ENCODE measurements at regions not wholly inside any gene's neighbourhood (a gene's known extent, or its start where the extent isn't known, plus 50 kb on each side); places are given as distances from the start of the nearest gene placed in this dataset.

- no peak for DNase-seq
Measured at GRCh38 chr1:96998466-96998865, 276.9 kb downstream of the PTBP2 start.

GRCh38 chr1:96999191-96999590, 277.6 kb downstream of the PTBP2 start:
- no peak for DNase-seq

GRCh38 chr1:97004054-97004453, 282.5 kb downstream of the PTBP2 start:
- DNase-seq, result no peak

- DNase-seq, result no peak
Measured at GRCh38 chr1:97004743-97005142, 283.2 kb downstream of the PTBP2 start.

GRCh38 chr1:97006044-97006661, 284.6 kb downstream of the PTBP2 start:
- DNase-seq, result no peak

- DNase-seq, result no peak
Measured at GRCh38 chr1:97007840-97008604, 286.4 kb downstream of the PTBP2 start.

- no peak for DNase-seq
Measured at GRCh38 chr1:97010566-97011264, 289.1 kb downstream of the PTBP2 start.

GRCh38 chr1:97013136-97013535, 291.6 kb downstream of the PTBP2 start:
- DNase-seq, result no peak

- DNase-seq, result no peak
Measured at GRCh38 chr1:97013941-97014340, 292.4 kb downstream of the PTBP2 start.

GRCh38 chr1:97014426-97014825, 292.8 kb downstream of the PTBP2 start:
- DNase-seq, result no peak

- DNase-seq, result peak in 1 of 2 experiments; percentile 33
Measured at GRCh38 chr1:97017895-97018294, 296.3 kb downstream of the PTBP2 start.
